CD14-positive monocyte (primary cell): ENCODE measurements at regions not wholly inside any gene's neighbourhood (a gene's known extent, or its start where the extent isn't known, plus 50 kb on each side); places are given as distances from the start of the nearest gene placed in this dataset.

ENCODE experiments used
- DNase-seq, 3 donors: peaks; one replicate each; pipeline ENCODE4 v3.0.0-alpha.2; 2011 to 2022
- H2AFZ ChIP-seq: 2 replicates; pipeline ENCODE4 v1.6.0; 2012; ENCODE audit warnings: mild to moderate bottlenecking, low read depth, low read length, inconsistent platforms; ENCODE audit not compliant: insufficient read depth, poor library complexity, severe bottlenecking
- H3K27ac ChIP-seq, 2 donors: 1 replicate in 1 of 2; 2 replicates in 1 of 2; pipeline ENCODE4 v1.5.1; 2012 to 2013; ENCODE audit warnings: low read length in 2 of 2, control low read depth in 1 of 2, inconsistent platforms in 1 of 2, low read depth in 1 of 2, mild to moderate bottlenecking in 1 of 2
- H3K27me3 ChIP-seq, 2 donors: one replicate each; pipeline versions ENCODE4 v1.6.0 to v1.6.1; 2011 to 2013; ENCODE audit warnings: low read length in 2 of 2; ENCODE audit not compliant: control insufficient read depth in 2 of 2, insufficient read depth in 2 of 2
- H3K36me3 ChIP-seq, 2 donors: replicated peaks in 1 of 2; 1 replicate in 1 of 2; 2 replicates in 1 of 2; pipeline versions ENCODE4 v1.5.1 to v1.6.1; 2012 to 2013; ENCODE audit warnings: low read length in 2 of 2, control low read depth in 1 of 2, inconsistent platforms in 1 of 2, mild to moderate bottlenecking in 1 of 2; ENCODE audit not compliant: insufficient read depth in 2 of 2, control insufficient read depth in 1 of 2
- H3K4me1 ChIP-seq, 2 donors: 1 replicate in 1 of 2; 2 replicates in 1 of 2; pipeline versions ENCODE4 v1.5.1 to v1.6.1; 2012 to 2013; ENCODE audit warnings: low read length in 2 of 2, control low read depth in 1 of 2, inconsistent platforms in 1 of 2, mild to moderate bottlenecking in 1 of 2, moderate library complexity in 1 of 2; ENCODE audit not compliant: insufficient read depth in 2 of 2, control insufficient read depth in 1 of 2
- H3K4me2 ChIP-seq: replicated peaks from 2 replicates; pipeline ENCODE3; 2012; ENCODE audit warnings: low read length, moderate library complexity, mild to moderate bottlenecking; ENCODE audit not compliant: poor library complexity, severe bottlenecking; ENCODE audit errors: extremely low read depth
- H3K4me3 ChIP-seq, 3 experiments: fragments of 200-600 bp in 1 of 3; sonication (generic) in 1 of 3; replicated peaks in 1 of 3; 1 replicate in 2 of 3; 2 replicates in 1 of 3; pipeline ENCODE4 v1.5.1; 2011 to 2013; ENCODE audit warnings: low read length in 3 of 3, mild to moderate bottlenecking in 3 of 3, control low read depth in 2 of 3, low read depth in 2 of 3, inconsistent platforms in 1 of 3, moderate library complexity in 1 of 3
- H3K79me2 ChIP-seq: 2 replicates; pipeline ENCODE4 v1.6.0; 2012; ENCODE audit warnings: mild to moderate bottlenecking, control low read depth, inconsistent platforms, low read length, moderate library complexity; ENCODE audit not compliant: insufficient read depth
- H3K9ac ChIP-seq: 2 replicates; pipeline ENCODE4 v1.6.0; 2017; ENCODE audit warnings: low read length, mild to moderate bottlenecking; ENCODE audit not compliant: insufficient read depth, poor library complexity, severe bottlenecking
- H3K9me3 ChIP-seq, 2 donors: replicated peaks in 1 of 2; 1 replicate in 1 of 2; 2 replicates in 1 of 2; pipeline versions ENCODE4 v1.5.1 to v1.6.1; 2012 to 2013; ENCODE audit warnings: low read length in 2 of 2, control low read depth in 1 of 2; ENCODE audit not compliant: control insufficient read depth in 1 of 2, insufficient read depth in 1 of 2
- H4K20me1 ChIP-seq: 2 replicates; pipeline ENCODE4 v1.6.0; 2012; ENCODE audit warnings: mild to moderate bottlenecking, low read length, control low read depth, moderate library complexity; ENCODE audit not compliant: insufficient read depth
- H3K27ac Mint-ChIP-seq, 7 donors: one replicate each; pipeline ENCODE4 v1.8.0; 2020; ENCODE audit warnings: mild to moderate bottlenecking in 7 of 7, mixed read lengths in 7 of 7, moderate library complexity in 6 of 7, inconsistent platforms in 2 of 7
- H3K27me3 Mint-ChIP-seq, 3 donors: one replicate each; pipeline ENCODE4 v1.8.0; 2021 to 2022; ENCODE audit warnings: low read depth in 3 of 3, mild to moderate bottlenecking in 3 of 3, mixed read lengths in 3 of 3, moderate library complexity in 3 of 3, inconsistent platforms in 1 of 3
- H3K36me3 Mint-ChIP-seq, 2 donors: one replicate each; pipeline ENCODE4 v1.8.0; 2020; ENCODE audit warnings: mixed read lengths in 2 of 2, inconsistent platforms in 1 of 2, mild to moderate bottlenecking in 1 of 2
- H3K4me1 Mint-ChIP-seq: one replicate; pipeline ENCODE4 v1.8.0; 2020; ENCODE audit warnings: mild to moderate bottlenecking, mixed read lengths
- H3K4me3 Mint-ChIP-seq, 2 donors: one replicate each; pipeline ENCODE4 v1.8.0; 2020; ENCODE audit warnings: mild to moderate bottlenecking in 2 of 2, mixed read lengths in 2 of 2, moderate library complexity in 1 of 2
- H3K9me3 Mint-ChIP-seq, 7 donors: one replicate each; pipeline ENCODE4 v1.8.0; 2020 to 2022; ENCODE audit warnings: mixed read lengths in 7 of 7, mild to moderate bottlenecking in 6 of 7, moderate library complexity in 6 of 7, inconsistent platforms in 2 of 7
- CTCF ChIP-seq: fragments of 200-600 bp; IDR thresholded peaks from one replicate; pipeline ENCODE4 v1.8.0; 2022; ENCODE audit warnings: antibody characterized with exemption, mild to moderate bottlenecking
- WGBS: methylation state at CpG from one replicate; pipeline ENCODE4 v1.1.5; 2013; ENCODE audit warnings: missing lambda C conversion rate; ENCODE audit not compliant: insufficient coverage; 5-methylcytosine and 5-hydroxymethylcytosine counted together
- intact Hi-C, 2 donors: fragments of 100-400 bp; cut with micrococcal nuclease; formaldehyde crosslinking; loops; one replicate each; pipeline versions ENCODE4 v1.15.0 to v1.15.1; 2023

- Histone ChIP-seq H3K27ac (no peak overlapping the region), H3K27me3 (no peaks in the 10 kb centered on the region), H3K79me2 (no peaks in the 10 kb centered on the region), H3K4me1 (peaks cover 5 to 7% of the 10 kb centered on the region in 2 donors), H3K4me3 (no peak overlapping the region), H3K4me2 (no peak overlapping the region), H4K20me1 (no peaks in the 10 kb centered on the region), H2AFZ (no peak overlapping the region), H3K9ac (no peak overlapping the region), H3K36me3 (no peaks in the 10 kb centered on the region), H3K9me3 (no peaks in the 10 kb centered on the region)
- WGBS, result no CpG with 5 or more reads among the region's 2 CpGs
- H3K9me3 Mint-ChIP-seq, result no peaks in the 10 kb centered on the region
- H3K27me3 Mint-ChIP-seq, result peaks cover 1 to 9% (median 2%) of the 10 kb centered on the region in 3 donors
- no peak for DNase-seq
- intact Hi-C loops, result no loop called here
- TF ChIP-seq CTCF, result no peak
- no peak overlapping the region for H3K4me3 Mint-ChIP-seq
- H3K4me1 Mint-ChIP-seq, result peaks cover 10% of the 10 kb centered on the region
- no peak overlapping the region for H3K27ac Mint-ChIP-seq
- H3K36me3 Mint-ChIP-seq, result no peaks in the 10 kb centered on the region
These were observed 345.2 kb downstream of the ZSWIM6 start for GRCh38 chr5:61677220-61677619.

- Histone ChIP-seq H3K27ac (no peak overlapping the region), H3K9me3 (no peaks in the 10 kb centered on the region), H3K4me1 (no peaks in the 10 kb centered on the region), H3K36me3 (no peaks in the 10 kb centered on the region), H4K20me1 (no peaks in the 10 kb centered on the region), H3K27me3 (no peaks in the 10 kb centered on the region), H3K4me3 (no peak overlapping the region), H3K9ac (no peak overlapping the region), H3K4me2 (no peak overlapping the region), H2AFZ (no peak overlapping the region), H3K79me2 (no peaks in the 10 kb centered on the region)
- H3K27ac Mint-ChIP-seq, result no peak overlapping the region
- no peak overlapping the region for H3K4me3 Mint-ChIP-seq
- no peaks in the 10 kb centered on the region for H3K9me3 Mint-ChIP-seq
- H3K27me3 Mint-ChIP-seq, result peaks cover 1 to 9% (median 2%) of the 10 kb centered on the region in 3 donors
- H3K4me1 Mint-ChIP-seq, result no peaks in the 10 kb centered on the region
- no peak for TF ChIP-seq CTCF
- no peak for DNase-seq
- intact Hi-C loops, result no loop called here
- 100% methylated on average over 2 of the region's 4 CpGs for WGBS
- H3K36me3 Mint-ChIP-seq, result no peaks in the 10 kb centered on the region
These were observed 346.9 kb downstream of the ZSWIM6 start for GRCh38 chr5:61678966-61679365.
